ENCODE measurements at regions not wholly inside any gene's neighbourhood (a gene's known extent, or its start where the extent isn't known, plus 50 kb on each side); places are given as distances from the start of the nearest gene placed in this dataset.

DNA sequence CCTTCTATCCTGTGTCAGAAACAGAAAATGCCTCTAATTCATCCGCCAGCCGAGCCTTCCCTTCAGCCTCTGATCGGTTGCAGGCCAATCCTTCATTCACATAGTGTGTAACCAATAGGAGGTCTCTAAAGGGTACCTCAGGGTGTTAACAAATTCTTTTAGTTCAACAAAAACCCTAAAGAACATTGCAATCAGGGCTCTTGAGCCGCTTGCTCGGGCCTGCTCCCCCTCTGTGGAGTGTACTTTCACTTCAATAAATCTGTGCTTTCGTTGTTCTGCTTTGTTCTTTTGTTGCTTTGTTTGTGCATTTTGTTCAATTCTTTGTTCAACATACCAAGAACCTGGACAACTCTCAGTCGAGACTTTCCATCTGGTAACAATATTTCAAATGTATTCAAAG is 366.5 kb downstream of the KCTD12 start:
- Histone ChIP-seq H3K27me3 (ENCODE audit: control insufficient read depth in 1 of 2, insufficient read depth in 2 of 2, low read length in 2 of 2) (no peaks in the 10 kb centered on the region), H3K27ac (ENCODE audit: low read depth, low read length) (no peak overlapping the region), H3K9ac (ENCODE audit: low read depth in 1 of 2, low read length in 2 of 2) (no peak overlapping the region), H3K9me3 (ENCODE audit: control insufficient read depth in 1 of 2, low read length in 2 of 2) (no peaks in the 10 kb centered on the region), H3K4me3 (ENCODE audit: low read depth in 1 of 2, low read length in 2 of 2) (no peak overlapping the region), H3K36me3 (ENCODE audit: control insufficient read depth in 1 of 2, insufficient read depth in 2 of 2, low read length in 2 of 2) (no peaks in the 10 kb centered on the region), H3K4me1 (ENCODE audit: control insufficient read depth in 1 of 2, insufficient read depth in 2 of 2, low read length in 2 of 2) (no peaks in the 10 kb centered on the region)

GRCh38 chr13:76516586-76516985 is 369.6 kb downstream of the KCTD12 start:
- Histone ChIP-seq H3K27me3 (ENCODE audit: control insufficient read depth in 1 of 2, insufficient read depth in 2 of 2, low read length in 2 of 2) (no peaks in the 10 kb centered on the region), H3K9ac (ENCODE audit: low read depth in 1 of 2, low read length in 2 of 2) (no peak overlapping the region), H3K9me3 (ENCODE audit: control insufficient read depth in 1 of 2, low read length in 2 of 2) (no peaks in the 10 kb centered on the region), H3K4me3 (ENCODE audit: low read depth in 1 of 2, low read length in 2 of 2) (no peak overlapping the region), H3K4me1 (ENCODE audit: control insufficient read depth in 1 of 2, insufficient read depth in 2 of 2, low read length in 2 of 2) (no peaks in the 10 kb centered on the region), H3K36me3 (ENCODE audit: control insufficient read depth in 1 of 2, insufficient read depth in 2 of 2, low read length in 2 of 2) (no peaks in the 10 kb centered on the region), H3K27ac (ENCODE audit: low read depth, low read length) (no peak overlapping the region)

DNA sequence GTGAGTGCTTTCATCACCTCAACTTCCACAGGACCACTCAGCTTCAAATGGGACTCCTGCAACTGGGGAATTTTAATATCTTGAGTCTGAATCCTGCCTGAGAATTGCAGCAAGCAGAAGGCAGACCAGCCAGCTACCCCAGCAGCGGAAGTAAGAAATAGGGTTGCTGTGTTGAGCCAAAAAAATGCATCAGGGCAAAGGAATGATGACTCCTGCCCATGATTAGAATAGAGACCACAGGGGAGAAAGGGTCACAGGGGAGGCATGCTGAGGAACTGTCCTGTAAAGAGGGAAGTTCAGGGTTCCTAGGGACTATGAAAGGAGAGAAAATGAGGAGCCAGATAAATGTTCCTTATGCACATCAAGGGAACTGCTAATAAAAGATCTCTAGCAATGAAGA is 370.2 kb downstream of the KCTD12 start:
- Histone ChIP-seq H3K4me3 (ENCODE audit: low read depth in 1 of 2, low read length in 2 of 2) (no peak overlapping the region), H3K4me1 (ENCODE audit: control insufficient read depth in 1 of 2, insufficient read depth in 2 of 2, low read length in 2 of 2) (no peaks in the 10 kb centered on the region), H3K27me3 (ENCODE audit: control insufficient read depth in 1 of 2, insufficient read depth in 2 of 2, low read length in 2 of 2) (no peaks in the 10 kb centered on the region), H3K36me3 (ENCODE audit: control insufficient read depth in 1 of 2, insufficient read depth in 2 of 2, low read length in 2 of 2) (no peaks in the 10 kb centered on the region), H3K27ac (ENCODE audit: low read depth, low read length) (no peak overlapping the region), H3K9me3 (ENCODE audit: control insufficient read depth in 1 of 2, low read length in 2 of 2) (no peaks in the 10 kb centered on the region), H3K9ac (ENCODE audit: low read depth in 1 of 2, low read length in 2 of 2) (no peak overlapping the region)

DNA sequence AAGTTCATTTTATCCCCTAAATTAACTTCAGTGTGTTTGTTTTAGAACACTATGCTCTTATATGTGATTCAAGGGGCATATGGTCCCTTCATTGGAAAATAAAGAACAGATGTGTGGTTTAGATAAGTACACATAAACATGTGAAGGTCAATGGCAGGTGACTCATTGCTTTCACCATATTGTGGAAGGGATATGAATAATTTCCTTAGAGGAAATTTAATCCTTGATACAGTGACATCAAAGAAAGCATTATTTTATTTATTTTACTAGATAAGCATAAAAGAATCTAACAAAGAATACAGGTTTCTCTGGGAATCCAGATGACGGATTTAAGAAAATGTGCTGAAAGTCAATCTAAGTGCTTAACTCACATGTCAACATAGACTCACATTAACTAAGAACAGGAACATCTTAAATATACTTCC is 373.5 kb downstream of the KCTD12 start:
- H3K9me3 ChIP-seq (ENCODE audit: control insufficient read depth in 1 of 2, low read length in 2 of 2) = no peaks in the 10 kb centered on the region
- no peaks in the 10 kb centered on the region for H3K27me3 ChIP-seq (ENCODE audit: control insufficient read depth in 1 of 2, insufficient read depth in 2 of 2, low read length in 2 of 2)
- no peaks in the 10 kb centered on the region for H3K36me3 ChIP-seq (ENCODE audit: control insufficient read depth in 1 of 2, insufficient read depth in 2 of 2, low read length in 2 of 2)
- no peaks in the 10 kb centered on the region for H3K4me1 ChIP-seq (ENCODE audit: control insufficient read depth in 1 of 2, insufficient read depth in 2 of 2, low read length in 2 of 2)
- no peak overlapping the region for H3K9ac ChIP-seq (ENCODE audit: low read depth in 1 of 2, low read length in 2 of 2)
- H3K27ac ChIP-seq (ENCODE audit: low read depth, low read length) = no peak overlapping the region
- H3K4me3 ChIP-seq (ENCODE audit: low read depth in 1 of 2, low read length in 2 of 2) = no peak overlapping the region

GRCh38 chr13:76505437-76505836 is 380.8 kb downstream of the KCTD12 start:
- H3K9me3 ChIP-seq (ENCODE audit: control insufficient read depth in 1 of 2, low read length in 2 of 2) = no peaks in the 10 kb centered on the region

DNA sequence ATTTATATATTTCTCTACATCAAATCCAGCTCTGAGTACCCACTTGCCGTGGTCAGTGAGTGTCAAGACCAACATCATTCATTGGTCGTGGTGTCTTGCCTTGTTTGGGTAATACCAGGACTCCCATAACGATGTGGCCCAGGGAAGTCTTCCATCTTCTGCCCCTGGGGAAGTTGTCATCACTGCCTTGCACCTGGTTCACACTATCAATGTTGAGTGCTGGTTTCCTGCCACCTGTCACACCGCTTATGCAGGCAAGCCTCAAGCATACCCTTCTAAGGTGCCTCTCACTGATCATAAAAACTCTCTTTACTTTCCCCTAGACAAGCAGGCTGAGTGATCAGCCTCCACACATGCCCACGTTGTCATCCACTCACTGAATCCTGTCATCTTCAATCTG is 382.4 kb downstream of the KCTD12 start:
- no peak overlapping the region for H3K27ac ChIP-seq (ENCODE audit: low read depth, low read length)
- H3K9me3 ChIP-seq (ENCODE audit: control insufficient read depth in 1 of 2, low read length in 2 of 2) = no peaks in the 10 kb centered on the region
- H3K4me1 ChIP-seq (ENCODE audit: control insufficient read depth in 1 of 2, insufficient read depth in 2 of 2, low read length in 2 of 2) = no peaks in the 10 kb centered on the region
- H3K36me3 ChIP-seq (ENCODE audit: control insufficient read depth in 1 of 2, insufficient read depth in 2 of 2, low read length in 2 of 2) = no peaks in the 10 kb centered on the region
- no peak overlapping the region for H3K9ac ChIP-seq (ENCODE audit: low read depth in 1 of 2, low read length in 2 of 2)
- no peak overlapping the region for H3K4me3 ChIP-seq (ENCODE audit: low read depth in 1 of 2, low read length in 2 of 2)
- no peaks in the 10 kb centered on the region for H3K27me3 ChIP-seq (ENCODE audit: control insufficient read depth in 1 of 2, insufficient read depth in 2 of 2, low read length in 2 of 2)

More at GRCh38 chr13:76505437-76505836, 380.8 kb downstream of the KCTD12 start:
- Histone ChIP-seq H3K4me1 (ENCODE audit: control insufficient read depth in 1 of 2, insufficient read depth in 2 of 2, low read length in 2 of 2) (no peaks in the 10 kb centered on the region), H3K4me3 (ENCODE audit: low read depth in 1 of 2, low read length in 2 of 2) (no peak overlapping the region), H3K9ac (ENCODE audit: low read depth in 1 of 2, low read length in 2 of 2) (no peak overlapping the region), H3K27me3 (ENCODE audit: control insufficient read depth in 1 of 2, insufficient read depth in 2 of 2, low read length in 2 of 2) (no peaks in the 10 kb centered on the region), H3K36me3 (ENCODE audit: control insufficient read depth in 1 of 2, insufficient read depth in 2 of 2, low read length in 2 of 2) (no peaks in the 10 kb centered on the region), H3K27ac (ENCODE audit: low read depth, low read length) (no peak overlapping the region)

DNA sequence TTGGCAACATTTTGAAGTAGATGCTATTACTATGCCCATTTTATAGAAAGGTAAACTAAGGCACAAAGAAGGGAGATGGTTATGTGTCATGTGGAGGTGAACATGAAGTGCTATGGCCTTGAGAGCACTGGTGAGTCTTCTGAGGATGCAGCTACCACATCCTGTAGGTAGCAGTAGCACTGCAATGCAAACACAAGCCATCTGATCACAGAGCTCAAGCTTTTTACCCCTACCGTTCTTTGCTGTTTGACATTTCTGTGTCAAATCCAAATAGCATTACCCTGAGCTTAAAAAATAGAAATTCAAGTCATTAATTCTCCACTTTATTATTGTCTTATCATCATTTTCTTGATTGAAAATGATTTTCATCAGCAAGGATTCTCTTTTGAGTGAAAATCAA is 382.9 kb downstream of the KCTD12 start:
- H3K9me3 ChIP-seq (ENCODE audit: control insufficient read depth in 1 of 2, low read length in 2 of 2) = no peaks in the 10 kb centered on the region
- H3K4me1 ChIP-seq (ENCODE audit: control insufficient read depth in 1 of 2, insufficient read depth in 2 of 2, low read length in 2 of 2) = no peaks in the 10 kb centered on the region
- no peak overlapping the region for H3K27ac ChIP-seq (ENCODE audit: low read depth, low read length)
- H3K36me3 ChIP-seq (ENCODE audit: control insufficient read depth in 1 of 2, insufficient read depth in 2 of 2, low read length in 2 of 2) = no peaks in the 10 kb centered on the region
- no peak overlapping the region for H3K9ac ChIP-seq (ENCODE audit: low read depth in 1 of 2, low read length in 2 of 2)
- H3K4me3 ChIP-seq (ENCODE audit: low read depth in 1 of 2, low read length in 2 of 2) = no peak overlapping the region
- no peaks in the 10 kb centered on the region for H3K27me3 ChIP-seq (ENCODE audit: control insufficient read depth in 1 of 2, insufficient read depth in 2 of 2, low read length in 2 of 2)

DNA sequence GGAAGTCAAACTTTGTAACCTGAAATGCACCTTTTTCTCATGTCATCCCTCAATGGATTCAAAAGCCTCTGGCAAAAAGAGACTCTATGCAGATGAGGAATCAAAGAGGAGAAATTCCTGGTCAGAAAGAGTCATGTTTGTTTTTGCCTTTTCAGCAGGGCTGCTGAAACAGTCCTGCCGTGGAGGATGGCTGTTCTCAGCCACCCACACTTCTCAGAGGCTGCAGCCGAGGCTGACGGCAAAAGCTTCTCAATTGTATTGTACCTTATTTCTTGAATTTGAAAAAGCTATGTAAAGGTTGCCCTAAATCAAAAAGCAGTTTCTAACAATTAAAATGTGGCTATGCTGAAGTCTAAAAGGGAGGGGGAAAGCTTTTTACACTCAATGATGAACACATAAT is 385.3 kb downstream of the KCTD12 start:
- Histone ChIP-seq H3K9ac (ENCODE audit: low read depth in 1 of 2, low read length in 2 of 2) (no peak overlapping the region), H3K36me3 (ENCODE audit: control insufficient read depth in 1 of 2, insufficient read depth in 2 of 2, low read length in 2 of 2) (no peaks in the 10 kb centered on the region), H3K9me3 (ENCODE audit: control insufficient read depth in 1 of 2, low read length in 2 of 2) (no peaks in the 10 kb centered on the region), H3K27ac (ENCODE audit: low read depth, low read length) (no peak overlapping the region), H3K27me3 (ENCODE audit: control insufficient read depth in 1 of 2, insufficient read depth in 2 of 2, low read length in 2 of 2) (no peaks in the 10 kb centered on the region), H3K4me3 (ENCODE audit: low read depth in 1 of 2, low read length in 2 of 2) (no peak overlapping the region), H3K4me1 (ENCODE audit: control insufficient read depth in 1 of 2, insufficient read depth in 2 of 2, low read length in 2 of 2) (no peaks in the 10 kb centered on the region)

GRCh38 chr13:76499891-76500290 is 386.3 kb downstream of the KCTD12 start:
- Histone ChIP-seq H3K4me1 (ENCODE audit: control insufficient read depth in 1 of 2, insufficient read depth in 2 of 2, low read length in 2 of 2) (no peaks in the 10 kb centered on the region), H3K27me3 (ENCODE audit: control insufficient read depth in 1 of 2, insufficient read depth in 2 of 2, low read length in 2 of 2) (no peaks in the 10 kb centered on the region), H3K9ac (ENCODE audit: low read depth in 1 of 2, low read length in 2 of 2) (no peak overlapping the region), H3K9me3 (ENCODE audit: control insufficient read depth in 1 of 2, low read length in 2 of 2) (no peaks in the 10 kb centered on the region), H3K27ac (ENCODE audit: low read depth, low read length) (no peak overlapping the region), H3K36me3 (ENCODE audit: control insufficient read depth in 1 of 2, insufficient read depth in 2 of 2, low read length in 2 of 2) (no peaks in the 10 kb centered on the region), H3K4me3 (ENCODE audit: low read depth in 1 of 2, low read length in 2 of 2) (no peak overlapping the region)

DNA sequence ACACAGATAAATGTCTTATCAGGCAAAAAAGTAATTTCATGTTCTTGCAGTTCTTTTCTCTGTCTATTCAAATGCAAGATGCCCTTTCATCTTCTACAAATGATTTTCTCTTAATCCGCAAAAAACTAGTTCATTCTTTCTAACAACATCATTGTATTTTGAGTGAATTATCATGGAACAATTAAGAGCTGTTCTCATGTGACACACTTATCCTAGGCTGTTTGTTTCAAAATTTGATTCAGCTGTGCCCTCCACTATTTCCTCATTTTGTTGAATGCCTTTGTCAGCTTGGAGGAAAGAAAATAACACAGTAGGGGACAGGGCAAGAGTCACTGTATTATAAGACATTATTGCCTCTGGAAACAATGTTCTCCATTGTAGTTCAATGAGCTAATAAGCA is 396.9 kb downstream of the KCTD12 start:
- H3K9me3 ChIP-seq (ENCODE audit: control insufficient read depth in 1 of 2, low read length in 2 of 2) = no peaks in the 10 kb centered on the region
- H3K4me3 ChIP-seq (ENCODE audit: low read depth in 1 of 2, low read length in 2 of 2) = no peak overlapping the region
- H3K4me1 ChIP-seq (ENCODE audit: control insufficient read depth in 1 of 2, insufficient read depth in 2 of 2, low read length in 2 of 2) = no peaks in the 10 kb centered on the region
- no peak overlapping the region for H3K27ac ChIP-seq (ENCODE audit: low read depth, low read length)
- H3K36me3 ChIP-seq (ENCODE audit: control insufficient read depth in 1 of 2, insufficient read depth in 2 of 2, low read length in 2 of 2) = no peaks in the 10 kb centered on the region
- H3K9ac ChIP-seq (ENCODE audit: low read depth in 1 of 2, low read length in 2 of 2) = no peak overlapping the region
- H3K27me3 ChIP-seq (ENCODE audit: control insufficient read depth in 1 of 2, insufficient read depth in 2 of 2, low read length in 2 of 2) = no peaks in the 10 kb centered on the region

DNA sequence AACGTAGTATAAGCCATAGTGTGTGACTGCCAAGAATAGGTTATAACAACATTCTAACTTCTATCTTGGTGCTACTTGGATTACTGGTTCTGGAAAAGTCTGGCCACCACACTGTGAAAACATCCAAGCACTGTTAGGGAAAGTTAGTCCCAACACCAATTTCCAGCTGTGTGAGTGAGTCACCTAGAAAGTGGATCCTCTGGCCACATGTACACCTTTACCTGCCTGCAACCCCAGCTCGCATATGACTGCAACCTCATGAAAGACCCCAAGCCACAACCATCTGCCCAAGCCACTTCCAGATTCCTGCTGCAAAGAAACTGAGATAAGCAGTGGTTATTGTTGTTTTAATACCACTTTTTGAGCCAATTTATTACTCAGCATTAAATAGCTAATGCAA is 404.5 kb downstream of the KCTD12 start:
- Histone ChIP-seq H3K27me3 (ENCODE audit: control insufficient read depth in 1 of 2, insufficient read depth in 2 of 2, low read length in 2 of 2) (no peaks in the 10 kb centered on the region), H3K9me3 (ENCODE audit: control insufficient read depth in 1 of 2, low read length in 2 of 2) (no peaks in the 10 kb centered on the region), H3K36me3 (ENCODE audit: control insufficient read depth in 1 of 2, insufficient read depth in 2 of 2, low read length in 2 of 2) (no peaks in the 10 kb centered on the region)

More for the DNA sequence above, 404.5 kb downstream of the KCTD12 start:
- Histone ChIP-seq H3K27ac (ENCODE audit: low read depth, low read length) (no peak overlapping the region), H3K9ac (ENCODE audit: low read depth in 1 of 2, low read length in 2 of 2) (no peak overlapping the region), H3K4me1 (ENCODE audit: control insufficient read depth in 1 of 2, insufficient read depth in 2 of 2, low read length in 2 of 2) (no peaks in the 10 kb centered on the region), H3K4me3 (ENCODE audit: low read depth in 1 of 2, low read length in 2 of 2) (no peak overlapping the region)

All from duodenal mucosa (tissue), 2 donors.